ENCODE measurements at regions not wholly inside any gene's neighbourhood (a gene's known extent, or its start where the extent isn't known, plus 50 kb on each side); places are given as distances from the start of the nearest gene placed in this dataset.

DNA sequence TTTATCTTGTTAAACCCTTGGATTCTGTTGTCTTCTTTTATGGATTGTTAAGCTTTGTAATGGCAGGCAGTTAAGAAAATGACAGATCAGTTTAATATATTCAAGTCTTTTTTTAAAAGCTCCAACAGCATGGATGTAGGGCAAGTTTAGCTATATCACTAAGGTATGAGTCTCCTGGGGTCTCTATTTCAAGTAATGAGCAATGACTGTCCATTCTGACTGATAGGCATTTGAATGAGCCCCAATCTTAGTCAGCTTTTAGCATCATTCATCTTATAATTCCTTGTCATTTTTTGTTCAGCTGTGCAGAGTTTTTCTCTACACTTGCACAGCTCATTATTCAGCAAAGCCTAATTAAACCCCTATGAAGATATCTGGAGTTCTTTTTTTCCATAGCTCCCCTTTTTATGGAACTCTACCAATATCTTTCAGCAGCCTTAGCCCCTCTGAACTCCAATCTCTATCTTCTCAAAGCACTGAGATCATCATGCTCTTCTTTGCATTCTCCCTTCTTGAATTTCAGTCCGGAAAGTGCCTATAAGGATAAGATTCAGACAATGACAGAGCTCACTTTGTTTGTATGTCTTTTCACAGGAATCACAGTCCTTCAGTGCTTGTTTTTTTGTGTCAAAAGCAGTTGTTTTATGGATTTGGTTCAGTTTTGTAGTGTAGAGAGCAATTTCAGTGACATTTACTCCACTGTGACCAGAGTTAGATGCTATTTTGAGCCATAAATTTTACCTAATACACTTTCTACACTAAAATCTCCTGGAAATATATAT, 97.2 kb upstream of the DOK5 start:
- Mint-ChIP-seq H3K36me3 (ENCODE audit: insufficient read depth, unreplicated experiment) (no peaks in the 10 kb centered on the region), H3K27ac (ENCODE audit: unreplicated experiment) (no peak overlapping the region), H3K27me3 (ENCODE audit: unreplicated experiment) (no peaks in the 10 kb centered on the region), H3K9me3 (ENCODE audit: low read depth, unreplicated experiment) (no peaks in the 10 kb centered on the region), H3K4me1 (ENCODE audit: low read depth, unreplicated experiment) (peaks cover 8% of the 10 kb centered on the region), H3K4me3 (ENCODE audit: low read depth, unreplicated experiment) (no peak overlapping the region)
- intact Hi-C loops (cut with micrococcal nuclease; ENCODE audit: unreplicated experiment) = no loop called here
- CTCF ChIA-PET = interaction anchor here (0.6 to 1.4 kb wide), 2 partner anchors 10 to 79 kb away, joined by 3 read pairs; no protein-coding TSS in a partner anchor
- BruUV-seq (replicated peaks) = no TSS peak
- TF ChIP-seq, protein P1, sequence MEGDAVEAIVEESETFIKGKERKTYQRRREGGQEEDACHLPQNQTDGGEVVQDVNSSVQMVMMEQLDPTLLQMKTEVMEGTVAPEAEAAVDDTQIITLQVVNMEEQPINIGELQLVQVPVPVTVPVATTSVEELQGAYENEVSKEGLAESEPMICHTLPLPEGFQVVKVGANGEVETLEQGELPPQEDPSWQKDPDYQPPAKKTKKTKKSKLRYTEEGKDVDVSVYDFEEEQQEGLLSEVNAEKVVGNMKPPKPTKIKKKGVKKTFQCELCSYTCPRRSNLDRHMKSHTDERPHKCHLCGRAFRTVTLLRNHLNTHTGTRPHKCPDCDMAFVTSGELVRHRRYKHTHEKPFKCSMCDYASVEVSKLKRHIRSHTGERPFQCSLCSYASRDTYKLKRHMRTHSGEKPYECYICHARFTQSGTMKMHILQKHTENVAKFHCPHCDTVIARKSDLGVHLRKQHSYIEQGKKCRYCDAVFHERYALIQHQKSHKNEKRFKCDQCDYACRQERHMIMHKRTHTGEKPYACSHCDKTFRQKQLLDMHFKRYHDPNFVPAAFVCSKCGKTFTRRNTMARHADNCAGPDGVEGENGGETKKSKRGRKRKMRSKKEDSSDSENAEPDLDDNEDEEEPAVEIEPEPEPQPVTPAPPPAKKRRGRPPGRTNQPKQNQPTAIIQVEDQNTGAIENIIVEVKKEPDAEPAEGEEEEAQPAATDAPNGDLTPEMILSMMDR (IDR thresholded peaks at IDR 0.05; ENCODE audit: unreplicated experiment) = no peak
- no peak for DNase-seq

DNA sequence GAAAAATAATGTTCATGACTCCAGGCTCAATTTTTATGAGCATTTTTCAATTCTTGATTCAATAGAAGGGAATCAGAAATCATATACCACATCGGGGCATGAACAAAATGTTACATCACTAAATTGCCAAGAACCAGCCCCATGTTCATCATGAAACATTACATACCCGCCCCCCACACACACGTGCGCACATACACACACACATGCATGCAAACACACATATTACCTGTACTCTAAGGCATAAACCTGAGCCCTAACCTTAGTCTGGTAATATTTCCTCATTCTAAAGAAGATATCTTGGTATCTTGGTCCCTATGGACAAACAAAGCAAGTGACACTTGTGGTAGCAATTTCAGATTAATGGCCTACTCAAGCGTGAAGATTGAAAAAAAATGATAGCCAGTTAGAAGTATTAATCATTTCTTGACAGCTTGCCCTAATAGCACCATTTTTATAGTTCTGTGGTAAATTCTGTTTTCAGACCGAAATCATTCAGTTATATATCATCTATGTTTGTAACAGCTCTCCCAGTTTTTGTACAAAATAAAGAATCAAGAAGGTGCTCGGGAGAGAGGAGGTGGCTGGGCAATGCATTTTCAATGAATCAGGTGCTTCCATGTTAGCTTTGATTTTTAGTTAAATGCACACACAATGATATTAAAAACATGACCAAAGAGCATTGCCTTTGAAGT, 95.4 kb upstream of the DOK5 start:
- BruUV-seq (replicated peaks) = no TSS peak
- H3K4me3 Mint-ChIP-seq (ENCODE audit: low read depth, unreplicated experiment) = no peak overlapping the region
- TF ChIP-seq, protein P1 (IDR thresholded peaks at IDR 0.05; ENCODE audit: unreplicated experiment) = no peak
- no peaks in the 10 kb centered on the region for H3K27me3 Mint-ChIP-seq (ENCODE audit: unreplicated experiment)
- DNase-seq = no peak
- intact Hi-C loops (cut with micrococcal nuclease; ENCODE audit: unreplicated experiment) = no loop called here
- CTCF ChIA-PET = no interaction called here
- H3K27ac Mint-ChIP-seq (ENCODE audit: unreplicated experiment) = no peak overlapping the region
- no peaks in the 10 kb centered on the region for H3K36me3 Mint-ChIP-seq (ENCODE audit: insufficient read depth, unreplicated experiment)
- no peaks in the 10 kb centered on the region for H3K9me3 Mint-ChIP-seq (ENCODE audit: low read depth, unreplicated experiment)
- peaks cover 8% of the 10 kb centered on the region for H3K4me1 Mint-ChIP-seq (ENCODE audit: low read depth, unreplicated experiment)

DNA sequence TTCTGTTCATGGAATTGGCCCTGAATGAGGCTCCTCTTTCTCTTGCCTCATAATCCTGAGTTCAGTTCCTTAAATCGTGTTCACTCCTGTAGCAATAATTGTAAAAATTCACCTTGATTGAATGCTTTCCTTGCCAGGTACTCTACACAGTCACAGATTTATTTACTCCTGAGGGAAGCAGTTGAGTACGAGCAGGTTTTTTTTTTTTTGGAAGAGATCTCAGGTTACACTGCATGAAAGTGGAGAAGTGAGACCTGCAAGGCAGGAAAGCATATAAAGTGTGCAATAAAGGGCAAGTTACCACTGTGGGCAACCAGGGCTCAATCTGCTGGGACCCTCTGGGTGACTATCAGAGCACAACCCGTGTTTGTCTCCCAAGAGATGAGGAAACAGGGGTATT, 93.0 kb upstream of the DOK5 start:
- CTCF ChIA-PET = no interaction called here
- DNase-seq = no peak
- TF ChIP-seq, protein P1 (IDR thresholded peaks at IDR 0.05; ENCODE audit: unreplicated experiment) = no peak
- no peak overlapping the region for H3K27ac Mint-ChIP-seq (ENCODE audit: unreplicated experiment)
- no peaks in the 10 kb centered on the region for H3K36me3 Mint-ChIP-seq (ENCODE audit: insufficient read depth, unreplicated experiment)
- no peaks in the 10 kb centered on the region for H3K27me3 Mint-ChIP-seq (ENCODE audit: unreplicated experiment)
- H3K9me3 Mint-ChIP-seq (ENCODE audit: low read depth, unreplicated experiment) = no peaks in the 10 kb centered on the region
- H3K4me1 Mint-ChIP-seq (ENCODE audit: low read depth, unreplicated experiment) = peaks cover 8% of the 10 kb centered on the region
- H3K4me3 Mint-ChIP-seq (ENCODE audit: low read depth, unreplicated experiment) = no peak overlapping the region
- BruUV-seq (replicated peaks) = no TSS peak
- intact Hi-C loops (cut with micrococcal nuclease; ENCODE audit: unreplicated experiment) = no loop called here

DNA sequence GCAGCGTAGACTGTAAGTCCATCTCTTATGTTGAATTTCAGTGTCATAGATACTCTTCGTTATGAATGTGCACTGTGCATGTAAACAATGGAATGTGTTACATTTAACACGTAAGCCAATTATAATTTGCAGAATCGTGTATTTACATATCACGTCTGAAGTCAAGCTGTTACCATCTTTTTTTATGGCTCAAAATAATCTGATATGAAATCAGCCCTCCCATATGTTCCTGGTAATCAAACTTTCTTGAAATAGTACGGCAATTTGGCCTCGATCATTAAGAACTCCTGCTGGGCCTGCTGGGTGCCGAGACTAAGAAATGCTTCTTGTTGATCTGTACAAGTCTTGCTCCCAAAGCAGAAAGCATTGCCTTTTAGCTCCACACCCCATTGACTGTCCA, 89.6 kb upstream of the DOK5 start:
- Mint-ChIP-seq H3K4me1 (ENCODE audit: low read depth, unreplicated experiment) (peaks cover 8% of the 10 kb centered on the region), H3K27me3 (ENCODE audit: unreplicated experiment) (no peaks in the 10 kb centered on the region), H3K9me3 (ENCODE audit: low read depth, unreplicated experiment) (no peaks in the 10 kb centered on the region), H3K4me3 (ENCODE audit: low read depth, unreplicated experiment) (no peak overlapping the region), H3K27ac (ENCODE audit: unreplicated experiment) (no peak overlapping the region), H3K36me3 (ENCODE audit: insufficient read depth, unreplicated experiment) (no peaks in the 10 kb centered on the region)
- TF ChIP-seq, protein P1 (IDR thresholded peaks at IDR 0.05; ENCODE audit: unreplicated experiment) = no peak
- intact Hi-C loops (cut with micrococcal nuclease; ENCODE audit: unreplicated experiment) = no loop called here
- CTCF ChIA-PET = interaction anchor here (0.5 to 1.0 kb wide), 2 partner anchors 10 to 227 kb away, joined by 3 to 5 read pairs; no protein-coding TSS in a partner anchor
- BruUV-seq (replicated peaks) = no TSS peak
- DNase-seq = no peak
